Activated CD4-positive, alpha-beta T cell treated with anti-CD3 and anti-CD28 coated beads for 1 hour (primary cell): ENCODE measurements at regions not wholly inside any gene's neighbourhood (a gene's known extent, or its start where the extent isn't known, plus 50 kb on each side); places are given as distances from the start of the nearest gene placed in this dataset.
"Not testable (repeated sequence)": the region's sequence is repeated elsewhere in the genome, so short reads cannot be mapped to it uniquely, and the experiment has no call there.

Experiments used
- DNase-seq: peaks from one replicate; pipeline ENCODE4 v3.0.0-alpha.2; 2020

GRCh38 chr2:191476901-191477300 is 201.0 kb upstream of the NABP1 start:
- no peak for DNase-seq

- no peak for DNase-seq
Observed at GRCh38 chr2:191478799-191479679, 198.9 kb upstream of the NABP1 start.

GRCh38 chr2:191479680-191480023 is 198.3 kb upstream of the NABP1 start:
- no peak for DNase-seq

GRCh38 chr2:191481305-191482070 is 196.4 kb upstream of the NABP1 start:
- no peak for DNase-seq

GRCh38 chr2:191483117-191483516 is 194.8 kb upstream of the NABP1 start:
- DNase-seq: no peak

GRCh38 chr2:191486584-191487320 is 191.2 kb upstream of the NABP1 start:
- DNase-seq: no peak

- no peak for DNase-seq
Observed at GRCh38 chr2:191488135-191488534, 189.8 kb upstream of the NABP1 start.

- no peak for DNase-seq
Observed at GRCh38 chr2:191489177-191489576, 188.8 kb upstream of the NABP1 start.

GRCh38 chr2:191496838-191497237 is 181.1 kb upstream of the NABP1 start:
- DNase-seq: no peak

- DNase-seq: no peak
Observed at GRCh38 chr2:191497822-191498221, 180.1 kb upstream of the NABP1 start.

- no peak for DNase-seq
Observed at GRCh38 chr2:191499050-191499449, 178.9 kb upstream of the NABP1 start.

- DNase-seq: no peak
Observed at GRCh38 chr2:191499874-191500565, 177.9 kb upstream of the NABP1 start.

GRCh38 chr2:191500566-191500883 is 177.4 kb upstream of the NABP1 start:
- no peak for DNase-seq

GRCh38 chr2:191500884-191501560 is 176.9 kb upstream of the NABP1 start:
- DNase-seq: no peak

GRCh38 chr2:191501561-191502168 is 176.3 kb upstream of the NABP1 start:
- no peak for DNase-seq

GRCh38 chr2:191506515-191506914 is 171.4 kb upstream of the NABP1 start:
- no peak for DNase-seq

GRCh38 chr2:191507252-191507853 is 170.6 kb upstream of the NABP1 start:
- DNase-seq: not testable (repeated sequence)

GRCh38 chr2:191508738-191509137 is 169.2 kb upstream of the NABP1 start:
- DNase-seq: no peak

- DNase-seq: no peak
Observed at GRCh38 chr2:191512216-191512835, 165.6 kb upstream of the NABP1 start.

- DNase-seq: no peak
Observed at GRCh38 chr2:191512874-191513273, 165.1 kb upstream of the NABP1 start.

- DNase-seq: no peak
Observed at GRCh38 chr2:191514613-191515012, 163.3 kb upstream of the NABP1 start.
